HCT116 (cell line): ENCODE measurements at regions not wholly inside any gene's neighbourhood (a gene's known extent, or its start where the extent isn't known, plus 50 kb on each side); places are given as distances from the start of the nearest gene placed in this dataset.

Experiments
- ATF3 ChIP-seq: IDR thresholded peaks from 2 replicates; pipeline ENCODE4 v1.6.1; 2012
- CEBPB ChIP-seq: IDR thresholded peaks from 2 replicates; pipeline ENCODE4 v1.6.1; 2012; ENCODE audit warnings: low read depth
- EGR1 ChIP-seq: IDR thresholded peaks from 2 replicates; pipeline ENCODE4 v1.6.1; 2012; ENCODE audit warnings: low read depth
- ELF1 ChIP-seq: IDR thresholded peaks from 2 replicates; pipeline ENCODE4 v1.6.1; 2012; ENCODE audit warnings: low read depth, borderline replicate concordance
- EZH2 ChIP-seq: fragments of 200-600 bp; sonication (generic); IDR thresholded peaks from 2 replicates; pipeline ENCODE4 v1.6.1; 2017; ENCODE audit warnings: antibody characterized with exemption, mixed run types
- MAX ChIP-seq: IDR thresholded peaks from 2 replicates; pipeline ENCODE4 v1.6.1; 2012
- POLR2A ChIP-seq: IDR thresholded peaks from 2 replicates; pipeline ENCODE4 v1.7.0; 2011; ENCODE audit warnings: borderline replicate concordance; ENCODE audit not compliant: insufficient read depth, insufficient read length; ENCODE audit errors: extremely low read depth
- POLR2AphosphoS5 ChIP-seq: IDR thresholded peaks from 2 replicates; pipeline ENCODE4 v1.6.1; 2011; ENCODE audit warnings: mild to moderate bottlenecking, low read depth, low read length, moderate library complexity
- SP1 ChIP-seq: IDR thresholded peaks from 2 replicates; pipeline ENCODE4 v1.6.1; 2012; ENCODE audit warnings: low read depth
- SRF ChIP-seq: IDR thresholded peaks from 2 replicates; pipeline ENCODE4 v1.6.1; 2012; ENCODE audit warnings: low read depth
- ZFX ChIP-seq: fragments of 450-650 bp; IDR thresholded peaks from 2 replicates; pipeline ENCODE4 v1.6.1; 2017
- ZNF274 ChIP-seq: fragments of 200-500 bp; sonication (Bioruptor generic); IDR thresholded peaks from 2 replicates; pipeline ENCODE4 v1.6.1; 2014; ENCODE audit warnings: mild to moderate bottlenecking, low read depth, low read length, inconsistent platforms
- TF ChIP-seq, protein P1 (sequence below), 3 experiments: fragments of 200-600 bp in 1 of 3; sonication (generic) in 1 of 3; IDR thresholded peaks in 2 of 3; conservative IDR thresholded peaks in 1 of 3; 2 replicates each; pipeline ENCODE4 v1.5.1; 2012 to 2017; ENCODE audit warnings: low read depth in 2 of 3, low read length in 2 of 3, antibody characterized with exemption in 1 of 3, borderline replicate concordance in 1 of 3, control low read depth in 1 of 3, mild to moderate bottlenecking in 1 of 3, mixed read lengths in 1 of 3, mixed run types in 1 of 3, moderate library complexity in 1 of 3; ENCODE audit not compliant: insufficient read depth in 1 of 3
- TF ChIP-seq, protein P2 (sequence below): IDR thresholded peaks from 2 replicates; pipeline ENCODE4 v1.6.1; 2012; ENCODE audit warnings: low read depth

DNA sequence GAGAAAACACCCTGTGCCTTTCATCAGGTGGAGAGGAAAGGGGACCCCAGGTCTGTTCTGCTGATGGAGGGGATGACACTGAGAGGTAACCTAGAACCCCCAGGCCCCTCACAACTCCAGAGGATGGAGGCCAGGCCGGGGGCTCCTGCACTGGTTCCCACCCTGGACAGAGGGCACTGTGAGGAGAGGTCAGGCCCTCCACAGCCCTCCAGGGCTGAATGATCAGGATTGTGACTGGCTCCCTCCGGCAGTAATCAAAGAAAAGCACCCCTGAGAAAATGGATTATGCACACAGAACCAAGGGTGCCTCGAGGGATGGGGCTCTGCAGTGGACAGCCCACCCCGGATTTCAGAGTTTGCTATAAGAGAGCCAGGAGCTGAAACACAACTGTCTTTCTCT, 502.8 kb downstream of the TCERG1L start:
- no peak for TF ChIP-seq ATF3
- no peak for TF ChIP-seq SP1
- no peak for TF ChIP-seq POLR2A
- TF ChIP-seq ELF1: no peak
- TF ChIP-seq, protein P1, sequence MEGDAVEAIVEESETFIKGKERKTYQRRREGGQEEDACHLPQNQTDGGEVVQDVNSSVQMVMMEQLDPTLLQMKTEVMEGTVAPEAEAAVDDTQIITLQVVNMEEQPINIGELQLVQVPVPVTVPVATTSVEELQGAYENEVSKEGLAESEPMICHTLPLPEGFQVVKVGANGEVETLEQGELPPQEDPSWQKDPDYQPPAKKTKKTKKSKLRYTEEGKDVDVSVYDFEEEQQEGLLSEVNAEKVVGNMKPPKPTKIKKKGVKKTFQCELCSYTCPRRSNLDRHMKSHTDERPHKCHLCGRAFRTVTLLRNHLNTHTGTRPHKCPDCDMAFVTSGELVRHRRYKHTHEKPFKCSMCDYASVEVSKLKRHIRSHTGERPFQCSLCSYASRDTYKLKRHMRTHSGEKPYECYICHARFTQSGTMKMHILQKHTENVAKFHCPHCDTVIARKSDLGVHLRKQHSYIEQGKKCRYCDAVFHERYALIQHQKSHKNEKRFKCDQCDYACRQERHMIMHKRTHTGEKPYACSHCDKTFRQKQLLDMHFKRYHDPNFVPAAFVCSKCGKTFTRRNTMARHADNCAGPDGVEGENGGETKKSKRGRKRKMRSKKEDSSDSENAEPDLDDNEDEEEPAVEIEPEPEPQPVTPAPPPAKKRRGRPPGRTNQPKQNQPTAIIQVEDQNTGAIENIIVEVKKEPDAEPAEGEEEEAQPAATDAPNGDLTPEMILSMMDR (IDR thresholded peaks at IDR 0.05 in 2 of 3, conservative IDR thresholded peaks at IDR 0.05 in 1 of 3; ENCODE audit: borderline replicate concordance in 1 of 3, insufficient read depth in 1 of 3, low read depth in 2 of 3, low read length in 2 of 3): no peak
- TF ChIP-seq EZH2: no peak
- no peak for TF ChIP-seq SRF
- no peak for TF ChIP-seq CEBPB
- no peak for TF ChIP-seq EGR1
- no peak for TF ChIP-seq ZNF274
- TF ChIP-seq MAX: no peak
- no peak for TF ChIP-seq POLR2AphosphoS5
- no peak for TF ChIP-seq ZFX
- TF ChIP-seq, protein P2, sequence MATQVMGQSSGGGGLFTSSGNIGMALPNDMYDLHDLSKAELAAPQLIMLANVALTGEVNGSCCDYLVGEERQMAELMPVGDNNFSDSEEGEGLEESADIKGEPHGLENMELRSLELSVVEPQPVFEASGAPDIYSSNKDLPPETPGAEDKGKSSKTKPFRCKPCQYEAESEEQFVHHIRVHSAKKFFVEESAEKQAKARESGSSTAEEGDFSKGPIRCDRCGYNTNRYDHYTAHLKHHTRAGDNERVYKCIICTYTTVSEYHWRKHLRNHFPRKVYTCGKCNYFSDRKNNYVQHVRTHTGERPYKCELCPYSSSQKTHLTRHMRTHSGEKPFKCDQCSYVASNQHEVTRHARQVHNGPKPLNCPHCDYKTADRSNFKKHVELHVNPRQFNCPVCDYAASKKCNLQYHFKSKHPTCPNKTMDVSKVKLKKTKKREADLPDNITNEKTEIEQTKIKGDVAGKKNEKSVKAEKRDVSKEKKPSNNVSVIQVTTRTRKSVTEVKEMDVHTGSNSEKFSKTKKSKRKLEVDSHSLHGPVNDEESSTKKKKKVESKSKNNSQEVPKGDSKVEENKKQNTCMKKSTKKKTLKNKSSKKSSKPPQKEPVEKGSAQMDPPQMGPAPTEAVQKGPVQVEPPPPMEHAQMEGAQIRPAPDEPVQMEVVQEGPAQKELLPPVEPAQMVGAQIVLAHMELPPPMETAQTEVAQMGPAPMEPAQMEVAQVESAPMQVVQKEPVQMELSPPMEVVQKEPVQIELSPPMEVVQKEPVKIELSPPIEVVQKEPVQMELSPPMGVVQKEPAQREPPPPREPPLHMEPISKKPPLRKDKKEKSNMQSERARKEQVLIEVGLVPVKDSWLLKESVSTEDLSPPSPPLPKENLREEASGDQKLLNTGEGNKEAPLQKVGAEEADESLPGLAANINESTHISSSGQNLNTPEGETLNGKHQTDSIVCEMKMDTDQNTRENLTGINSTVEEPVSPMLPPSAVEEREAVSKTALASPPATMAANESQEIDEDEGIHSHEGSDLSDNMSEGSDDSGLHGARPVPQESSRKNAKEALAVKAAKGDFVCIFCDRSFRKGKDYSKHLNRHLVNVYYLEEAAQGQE: no peak
